ENCODE measurements at regions not wholly inside any gene's neighbourhood (a gene's known extent, or its start where the extent isn't known, plus 50 kb on each side); places are given as distances from the start of the nearest gene placed in this dataset.
"Not testable (repeated sequence)": the region's sequence is repeated elsewhere in the genome, so short reads cannot be mapped to it uniquely, and the experiment has no call there.

DNA sequence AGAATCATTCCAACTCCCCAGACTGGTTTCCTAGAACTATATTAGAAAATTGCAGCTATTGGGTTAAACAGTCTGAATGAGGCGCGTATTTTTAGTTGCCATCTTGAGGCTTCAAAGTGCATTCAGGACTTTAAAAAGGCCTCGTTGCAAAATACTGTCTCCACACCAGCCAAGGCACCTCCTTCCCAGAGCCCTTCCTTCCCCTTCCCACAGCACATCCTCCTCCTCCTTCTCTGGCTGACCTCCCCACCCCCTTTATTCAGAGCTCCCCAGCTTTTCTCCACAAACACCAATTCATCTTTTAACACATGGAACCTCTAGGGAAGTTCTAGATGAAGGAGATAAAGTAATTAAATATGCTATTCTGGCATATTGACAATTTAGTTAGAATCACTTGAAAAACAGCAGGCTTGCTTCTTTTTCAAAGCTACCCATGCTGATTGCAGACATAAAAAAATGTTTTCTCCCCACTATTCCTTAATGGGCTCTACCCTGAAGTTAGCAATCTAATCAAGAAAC is 90.3 kb downstream of the RTP5 start:
- no peak for DNase-seq

DNA sequence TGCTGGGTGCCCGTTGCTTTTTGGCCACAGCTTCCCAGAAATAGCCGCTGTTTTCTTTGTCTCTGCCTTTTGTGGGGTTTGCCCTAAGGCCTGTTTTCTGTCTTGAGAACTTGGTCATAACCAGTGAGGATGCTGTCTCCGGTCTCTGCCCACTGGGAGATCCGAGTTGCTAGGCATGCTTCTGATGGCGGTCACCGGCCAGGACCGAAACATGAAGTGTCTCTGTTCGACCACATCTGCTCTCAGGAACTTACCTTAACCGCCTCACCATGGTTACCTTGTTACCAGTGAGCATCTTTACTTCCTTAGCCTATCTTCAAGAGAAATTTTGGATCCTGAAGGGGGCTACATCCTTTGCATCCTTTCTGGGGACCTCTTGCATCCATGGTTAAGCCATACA is 91.9 kb downstream of the RTP5 start:
- DNase-seq: no peak

DNA sequence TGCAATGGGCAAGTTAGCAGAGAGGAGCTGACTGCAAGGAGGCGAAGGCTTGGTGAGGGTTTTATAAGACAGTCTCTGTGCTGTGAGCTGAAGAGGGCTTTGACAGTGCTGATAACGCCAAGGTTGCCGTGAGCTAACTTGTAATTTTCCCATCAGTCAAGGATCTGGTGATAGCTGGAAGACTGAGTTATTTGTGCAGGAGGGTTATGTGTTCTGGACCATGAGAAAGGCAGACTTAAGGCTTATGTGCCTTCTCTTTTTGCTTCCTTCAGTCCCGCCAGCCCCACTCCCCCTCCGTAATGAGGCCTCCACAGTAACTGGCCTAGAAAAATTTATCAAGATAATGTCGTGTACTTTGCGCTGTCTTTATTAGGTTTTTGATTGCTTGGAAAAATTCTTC is 94.6 kb downstream of the RTP5 start:
- DNase-seq: no peak

DNA sequence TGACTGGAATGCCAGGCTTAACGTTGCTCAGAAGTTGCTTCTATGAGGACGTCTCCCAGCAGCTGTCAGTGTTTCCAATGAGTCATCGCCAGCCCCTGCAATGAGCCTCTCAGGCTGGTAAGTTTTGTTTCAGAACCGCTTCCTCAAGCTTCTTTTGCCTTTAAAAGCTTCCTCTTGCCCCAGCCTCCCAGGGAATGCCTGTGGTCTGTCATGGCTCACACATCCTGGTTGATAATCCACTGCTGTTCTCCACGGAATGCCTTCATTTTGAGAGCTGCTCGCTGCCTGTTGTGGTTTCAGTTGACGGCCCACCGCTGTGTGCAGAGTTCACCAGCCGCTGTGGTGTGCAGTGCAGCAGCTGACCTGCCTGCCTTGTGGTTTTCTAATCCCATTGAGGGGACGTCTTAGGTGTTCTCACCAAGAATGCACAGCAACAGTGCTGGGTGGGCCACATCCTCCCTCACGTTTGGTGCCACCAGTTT is 96.4 kb downstream of the RTP5 start:
- no peak for DNase-seq

DNA sequence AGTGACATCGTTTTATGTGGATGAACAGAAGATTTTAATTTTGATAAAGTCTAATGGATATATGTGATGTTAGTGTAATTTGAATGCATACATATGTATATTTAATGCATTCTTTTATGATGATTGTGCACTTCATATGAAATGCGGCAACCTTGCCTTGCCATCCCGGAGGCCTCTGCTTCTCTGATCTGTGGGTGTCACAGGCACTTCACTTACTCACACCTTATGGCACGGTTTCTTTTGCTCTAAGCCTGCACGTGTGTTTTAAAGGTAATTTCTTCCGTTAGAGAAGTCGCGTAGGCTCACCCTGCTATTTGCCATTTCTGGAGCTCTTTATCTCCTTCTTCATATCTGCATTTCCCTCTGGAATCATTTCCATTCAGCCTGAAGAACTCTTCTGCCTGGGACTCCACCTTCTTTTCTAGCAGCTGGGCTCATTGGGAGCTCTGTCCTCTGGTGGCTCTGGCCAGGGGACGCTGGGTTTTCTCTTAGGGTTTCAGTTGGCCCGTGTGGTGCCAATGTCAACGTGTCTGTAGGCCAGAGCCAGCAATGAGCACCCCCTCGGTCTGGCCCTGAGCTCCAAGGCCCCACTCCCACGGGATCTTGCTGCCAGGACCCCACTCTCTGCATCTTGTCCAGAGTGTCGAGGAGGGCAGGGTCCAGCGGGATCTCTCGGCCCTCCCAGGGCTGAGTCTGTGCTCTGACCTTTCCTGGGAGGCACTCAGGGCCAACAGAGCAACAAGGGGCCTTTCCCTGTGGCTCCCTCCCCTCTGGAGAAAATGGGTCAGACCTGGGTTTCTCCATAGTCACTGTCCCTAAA is 97.3 kb downstream of the RTP5 start:
- no peak for DNase-seq

DNA sequence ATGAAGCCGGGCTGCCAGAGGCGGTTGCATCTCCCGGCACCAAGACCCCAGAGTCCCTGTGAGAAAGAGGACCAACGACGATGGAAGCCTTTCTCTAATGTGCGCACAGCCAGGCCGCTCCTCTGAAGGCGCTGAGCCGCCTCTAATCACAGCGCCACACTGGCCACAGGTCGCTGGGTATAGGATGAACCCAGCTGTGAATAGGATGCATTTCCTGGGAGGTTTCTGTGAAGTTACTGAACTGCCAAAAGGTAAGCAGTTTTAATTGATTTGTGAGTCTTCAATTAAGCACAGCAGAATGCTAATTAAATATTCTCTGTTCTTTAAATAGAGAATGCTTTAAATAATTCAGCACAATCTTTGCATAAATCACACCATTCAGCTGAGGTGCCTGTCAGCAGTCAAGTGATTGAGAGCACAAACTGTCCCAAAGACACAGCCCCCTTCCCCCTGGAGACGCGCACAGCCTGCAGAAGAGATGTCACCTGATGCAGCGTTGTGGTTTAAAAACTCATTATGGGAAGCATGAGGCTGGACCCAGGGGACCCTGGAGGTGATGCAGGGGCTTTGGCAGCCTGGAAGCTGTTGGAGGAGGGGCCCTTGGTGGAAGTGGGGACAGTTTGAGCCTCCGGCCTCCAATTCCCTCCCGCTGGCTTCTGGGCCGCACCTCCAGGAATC is 98.1 kb downstream of the RTP5 start:
- no peak for DNase-seq

DNA sequence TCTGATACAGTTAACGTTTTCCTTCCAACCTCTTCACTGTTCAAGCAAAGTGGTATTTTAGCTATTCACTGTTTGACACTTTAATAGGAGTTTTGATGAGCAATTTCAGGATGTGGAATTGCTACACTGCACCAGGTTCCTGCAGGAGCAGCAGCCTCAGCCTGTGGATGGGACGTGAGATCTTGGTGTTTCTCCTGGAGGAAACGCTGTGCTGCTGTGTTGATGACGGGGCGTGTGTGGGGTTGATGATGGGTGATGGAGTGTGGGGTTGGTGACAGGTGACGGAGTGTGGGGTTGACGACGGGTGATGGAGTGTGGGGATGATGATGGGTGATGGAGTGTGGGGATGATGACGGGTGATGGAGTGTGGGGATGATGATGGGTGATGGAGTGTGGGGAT is 98.9 kb downstream of the RTP5 start:
- DNase-seq: no peak

DNA sequence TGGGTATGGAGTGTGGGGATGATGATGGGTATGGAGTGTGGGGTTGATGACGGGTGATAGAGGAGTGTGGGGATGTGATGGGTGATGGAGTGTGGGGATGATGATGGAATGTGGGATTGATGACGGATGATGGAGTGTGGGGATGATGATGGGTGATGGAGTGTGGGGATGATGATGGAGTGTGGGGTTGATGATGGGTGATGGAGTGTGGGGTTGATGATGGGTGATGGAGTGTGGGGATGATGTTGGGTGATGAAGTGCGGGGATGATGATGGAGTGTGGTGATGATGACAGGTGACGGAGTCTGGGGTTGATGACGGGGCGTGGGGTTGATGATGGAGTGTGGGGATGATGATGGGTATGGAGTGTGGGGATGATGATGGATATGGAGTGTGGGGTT is 99.7 kb downstream of the RTP5 start:
- DNase-seq: not testable (repeated sequence)

DNA sequence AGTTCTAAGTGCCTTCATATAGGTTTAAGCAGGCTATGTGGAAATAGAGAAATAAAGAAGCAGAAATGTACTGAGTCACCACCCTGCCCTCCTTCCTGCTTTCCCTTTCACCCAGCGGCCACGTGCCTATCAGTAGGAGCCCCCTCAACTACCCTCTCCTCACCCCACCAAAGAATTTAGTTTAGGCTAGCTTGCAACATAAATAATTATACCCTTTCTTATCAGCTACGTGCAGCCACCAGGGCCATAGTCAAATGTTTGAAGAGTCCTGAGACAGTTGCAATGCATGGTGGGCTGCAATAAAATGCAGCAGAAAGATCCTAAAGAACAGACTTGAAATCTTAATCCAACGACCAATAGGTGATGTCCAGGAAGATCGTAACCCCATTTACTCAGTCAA is 101.2 kb downstream of the RTP5 start:
- no peak for DNase-seq

DNA sequence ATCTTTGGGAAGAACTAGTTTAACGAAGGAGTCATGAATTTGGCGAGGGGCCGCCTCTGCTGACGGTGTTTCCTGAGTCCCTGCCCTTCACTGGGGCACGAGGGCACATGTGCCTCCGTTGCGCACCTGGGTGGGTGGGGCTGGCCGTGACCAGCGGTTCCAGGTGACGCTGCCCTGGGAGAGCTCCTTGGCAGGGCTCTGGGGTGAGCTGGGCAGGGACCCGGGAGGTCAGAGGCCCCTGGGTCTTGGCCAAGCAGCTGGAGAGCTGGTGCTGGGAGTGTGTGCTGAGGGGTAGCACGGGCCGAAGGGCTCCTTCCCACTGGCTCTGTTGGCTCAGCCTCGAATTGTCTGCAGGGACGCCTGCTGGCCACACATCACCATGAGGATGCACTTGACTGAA is 104.6 kb downstream of the RTP5 start:
- no peak for DNase-seq

DNA sequence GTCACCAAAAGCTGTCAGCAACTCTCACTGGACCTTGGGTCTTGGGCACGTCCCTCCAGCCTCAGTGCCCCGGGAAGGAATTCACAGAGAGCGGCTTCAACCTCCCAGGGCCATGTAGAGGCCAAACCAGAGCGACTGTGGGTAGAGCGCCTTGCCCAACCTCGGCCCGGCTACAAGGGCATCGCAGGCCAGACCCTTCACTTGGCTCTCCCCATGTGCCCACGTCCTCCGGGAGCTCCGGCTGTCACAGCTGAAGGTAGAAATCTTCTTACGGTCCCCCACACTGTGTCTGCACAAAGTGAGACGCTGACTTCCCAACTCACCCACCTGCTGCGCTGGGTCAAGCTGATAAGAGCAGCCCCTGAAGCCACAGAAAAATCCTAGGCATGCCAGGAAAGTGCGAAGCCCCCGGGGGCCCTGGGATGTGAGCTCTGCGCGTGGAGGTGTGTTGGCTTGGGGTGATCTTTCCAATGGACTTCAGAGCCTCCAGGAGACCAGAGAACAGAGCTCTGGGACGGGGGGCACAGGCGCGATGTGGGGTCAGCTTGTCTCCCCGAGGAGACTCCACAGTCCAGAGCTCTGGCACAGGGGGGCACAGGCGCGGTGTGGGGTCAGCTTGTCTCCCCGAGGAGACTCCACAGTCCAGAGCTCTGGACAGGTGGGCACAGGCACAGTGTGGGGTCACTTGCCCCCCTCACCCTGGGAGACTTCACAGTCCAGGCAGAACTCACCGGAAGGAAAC is 105.5 kb downstream of the RTP5 start:
- no peak for DNase-seq

DNA sequence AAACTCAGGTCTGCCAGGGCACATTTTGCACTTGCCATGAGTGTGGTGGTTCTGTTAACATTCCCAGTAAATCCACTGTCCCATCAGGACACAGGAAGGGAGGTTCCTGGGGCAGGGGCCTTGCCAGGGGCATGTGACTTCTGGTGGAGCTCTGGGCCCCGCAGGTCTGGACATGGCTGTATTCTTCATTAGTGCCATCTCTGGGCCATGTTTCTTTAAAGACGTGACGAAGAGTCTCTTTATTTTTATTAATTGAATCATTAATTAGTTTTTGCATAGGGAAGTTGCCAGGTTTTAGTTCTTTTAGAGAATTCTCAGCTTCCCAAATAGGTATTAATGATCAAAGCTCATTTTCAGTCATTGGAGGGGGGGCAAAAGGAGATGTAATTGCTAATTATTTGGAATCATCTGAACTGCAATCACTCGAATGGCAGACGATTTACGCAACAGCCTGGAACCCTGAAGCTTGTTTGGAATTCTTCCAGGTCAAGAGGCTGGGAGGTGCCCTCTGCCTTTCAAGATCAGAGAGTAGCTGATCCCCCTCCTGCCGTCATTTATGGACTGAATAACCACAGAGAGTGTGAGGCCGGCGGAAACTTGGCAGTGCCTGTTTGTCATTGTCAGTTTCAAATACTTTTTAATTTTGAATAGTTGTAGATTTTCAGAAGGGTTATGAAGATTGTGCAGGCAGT is 106.2 kb downstream of the RTP5 start:
- DNase-seq: no peak

DNA sequence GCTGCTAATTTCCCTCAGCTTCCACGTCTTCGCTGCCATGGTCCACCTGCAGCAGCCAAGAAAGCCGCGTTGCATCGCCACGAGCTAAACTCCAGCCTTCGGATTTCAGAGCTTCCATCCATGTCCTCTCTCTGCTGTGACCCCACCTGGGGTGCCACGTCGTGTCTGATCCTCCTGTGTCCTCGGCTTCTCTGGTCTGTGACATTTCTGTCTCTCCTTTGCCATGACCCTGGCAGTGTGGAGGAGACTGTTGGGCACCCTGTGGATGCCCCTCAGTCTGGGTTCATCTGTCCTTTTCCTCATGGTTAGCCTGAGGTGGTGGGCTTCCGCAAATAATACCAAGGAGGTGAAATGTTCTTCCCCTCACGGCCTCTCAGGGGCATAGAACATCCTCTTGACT is 106.8 kb downstream of the RTP5 start:
- DNase-seq: no peak

DNA sequence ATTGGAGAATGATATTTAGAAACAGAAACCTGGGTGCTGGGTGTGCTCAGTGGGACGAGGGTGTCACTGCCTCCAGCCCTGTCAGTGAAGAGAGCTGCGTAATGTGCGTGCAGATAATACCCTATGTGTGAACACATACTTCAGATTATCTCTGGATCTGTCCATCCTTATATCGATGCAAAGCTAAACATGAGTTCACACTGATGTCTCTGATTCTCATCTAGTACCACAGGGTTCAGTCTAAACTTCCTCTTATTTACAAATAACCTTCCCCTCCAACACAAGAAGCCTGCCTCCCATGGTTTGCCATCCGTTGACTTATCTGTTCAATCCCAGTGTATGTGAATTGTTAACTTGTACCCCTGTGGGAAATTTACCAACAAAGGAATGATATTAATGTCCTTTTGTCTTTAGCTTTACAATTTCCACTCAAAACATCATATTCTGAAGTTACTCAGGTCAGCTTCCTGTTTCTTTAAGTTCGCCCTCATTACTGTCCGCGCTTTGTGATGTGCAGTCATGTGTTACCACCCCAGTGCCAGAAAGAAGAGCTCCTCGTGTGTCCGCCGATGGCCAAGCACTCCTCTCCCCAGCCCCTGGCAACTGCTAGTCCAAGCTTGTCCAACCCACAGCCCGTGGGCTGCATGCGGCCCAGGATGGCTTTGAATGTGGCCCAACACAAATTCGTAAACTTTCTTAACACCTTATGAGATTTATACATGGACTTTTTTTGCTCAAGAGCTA is 108.2 kb downstream of the RTP5 start:
- no peak for DNase-seq

DNA sequence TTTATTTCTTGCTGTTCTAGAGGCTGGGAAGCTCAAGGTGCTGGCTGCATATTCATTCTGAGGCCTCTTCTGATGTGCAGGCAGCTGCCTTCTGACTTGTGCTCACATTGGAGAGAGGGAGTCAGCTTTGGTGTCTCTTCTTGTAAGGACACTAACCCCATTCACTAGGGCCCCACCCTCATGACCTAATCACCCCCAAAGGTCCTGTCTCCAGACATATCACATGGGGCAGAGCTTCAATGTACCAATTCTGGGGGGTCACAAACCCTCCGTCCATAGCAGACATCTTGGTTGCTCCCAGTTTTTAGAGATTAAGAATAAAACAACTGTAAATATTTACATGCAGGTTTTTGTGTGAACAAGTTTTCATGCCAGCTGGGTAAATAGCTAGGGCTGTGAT is 109.1 kb downstream of the RTP5 start:
- no peak for DNase-seq

DNA sequence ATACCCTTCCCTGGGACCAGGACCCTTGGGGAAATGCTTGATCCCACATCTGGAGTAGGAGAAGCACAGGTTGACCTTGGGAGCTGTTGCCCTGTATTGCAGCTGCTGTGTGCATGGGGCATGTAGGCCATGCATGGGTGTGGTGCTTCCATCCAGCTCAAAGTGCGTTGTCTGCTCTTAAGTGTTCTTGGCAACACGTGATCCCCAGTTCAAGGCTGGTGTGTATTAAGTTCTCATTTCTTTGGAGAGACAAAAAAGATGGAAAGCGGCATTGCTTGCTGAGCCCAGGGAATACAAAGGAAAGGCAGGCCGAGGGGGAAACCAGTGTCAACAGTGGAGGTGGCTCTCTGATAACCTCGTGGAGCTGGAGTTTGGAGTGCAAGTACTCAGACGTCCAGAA is 110.7 kb downstream of the RTP5 start:
- DNase-seq: no peak

DNA sequence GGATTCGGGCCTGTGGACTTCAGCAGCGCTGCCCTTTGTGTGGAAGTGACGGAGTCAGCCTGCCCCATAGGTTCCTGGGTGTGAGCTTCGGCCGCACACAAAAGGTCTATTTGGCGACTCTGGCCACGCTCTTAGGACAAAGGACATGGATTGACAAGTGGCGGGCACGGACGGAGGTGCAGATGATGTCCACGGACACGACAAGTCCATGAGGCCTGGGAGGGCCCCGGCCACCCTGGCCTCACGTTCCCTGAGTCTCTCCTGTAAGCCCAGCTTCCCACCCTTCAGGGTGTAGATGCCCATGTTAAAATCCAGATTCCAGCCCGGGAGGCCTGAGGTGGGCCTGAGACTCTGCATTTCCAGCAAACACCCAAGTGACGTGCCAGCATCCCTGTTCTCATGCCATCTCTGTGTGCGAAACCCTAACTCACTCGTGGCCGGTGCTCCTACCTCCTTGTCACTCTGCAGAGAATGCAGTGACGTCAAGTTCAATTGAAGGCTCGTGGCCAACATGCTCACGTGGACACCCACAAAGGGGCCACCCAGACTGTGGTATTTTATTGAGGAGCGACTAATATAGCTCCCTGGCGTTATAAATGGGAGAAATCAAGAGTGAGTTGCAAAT is 111.7 kb downstream of the RTP5 start:
- DNase-seq: no peak

DNA sequence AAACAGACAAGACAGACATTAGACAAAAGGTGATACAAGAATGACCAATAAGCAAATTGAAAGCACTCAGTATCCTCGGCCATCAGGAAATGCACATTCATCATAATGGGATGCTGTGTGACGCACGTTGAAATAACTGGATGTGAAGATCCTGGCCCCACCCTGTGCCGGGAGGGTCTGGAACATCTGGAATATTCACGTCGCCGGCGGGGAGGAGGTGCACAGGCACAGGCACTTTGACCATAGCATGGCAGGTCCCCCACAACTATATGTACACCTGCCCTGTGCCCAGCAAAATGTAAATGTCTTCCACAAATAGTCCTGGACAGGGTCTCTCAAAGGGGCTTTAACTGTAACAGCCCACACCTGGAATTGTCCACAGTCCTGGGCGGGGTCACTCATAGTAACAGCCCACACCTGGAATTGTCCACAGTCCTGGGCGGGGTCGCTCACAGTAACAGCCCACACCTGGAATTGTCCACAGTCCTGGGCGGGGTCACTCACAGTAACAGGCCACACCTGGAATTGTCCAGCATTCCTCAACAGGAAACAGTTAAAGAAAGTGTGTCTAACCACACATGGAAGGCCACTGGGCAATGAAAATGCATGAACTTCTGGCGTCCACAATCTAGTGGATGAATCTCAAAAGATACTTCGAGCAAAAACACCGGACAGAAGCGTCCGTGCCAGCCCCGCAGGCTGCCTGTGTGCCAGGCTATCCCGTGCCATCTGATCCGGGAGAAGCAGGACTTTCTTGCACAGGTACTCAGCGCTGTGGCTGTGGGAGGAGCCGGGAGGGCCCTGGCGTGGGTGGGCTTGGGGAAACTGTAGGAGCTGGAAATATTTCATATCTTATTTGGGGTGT is 113.4 kb downstream of the RTP5 start:
- no peak for DNase-seq

DNA sequence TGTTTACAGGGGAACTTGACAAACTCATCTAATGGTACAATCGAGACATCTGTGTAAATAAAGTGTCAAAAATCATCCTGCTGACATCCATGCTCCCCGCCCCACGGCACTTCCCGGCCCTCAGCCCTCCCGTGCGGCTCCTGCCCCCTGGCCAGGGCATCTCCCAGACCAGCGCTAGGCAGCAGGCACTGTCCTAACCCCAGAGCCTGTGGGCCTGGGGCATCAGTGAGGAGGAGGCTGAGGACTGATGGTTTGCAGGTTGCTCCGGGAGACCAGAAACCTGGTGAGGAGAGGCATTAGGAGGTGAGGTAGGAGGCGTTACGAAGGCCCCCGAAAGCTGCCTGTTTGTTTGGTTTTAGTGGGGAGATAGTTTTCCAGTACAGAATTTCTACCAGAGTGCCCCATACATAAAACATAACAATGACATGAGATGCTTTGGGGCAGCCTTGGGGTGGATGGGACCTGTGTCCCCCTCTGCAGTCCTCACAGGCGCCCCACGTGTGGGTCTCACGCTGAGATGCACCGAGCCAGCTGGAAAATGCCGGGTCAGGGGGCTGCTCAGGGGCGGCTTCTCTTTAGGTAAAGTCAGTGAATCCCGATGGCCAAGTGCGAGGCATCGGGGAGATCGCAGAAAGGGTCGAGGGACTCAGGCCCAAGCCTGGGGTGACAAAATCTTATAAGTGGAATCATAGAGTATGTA is 114.2 kb downstream of the RTP5 start:
- no peak for DNase-seq

DNA sequence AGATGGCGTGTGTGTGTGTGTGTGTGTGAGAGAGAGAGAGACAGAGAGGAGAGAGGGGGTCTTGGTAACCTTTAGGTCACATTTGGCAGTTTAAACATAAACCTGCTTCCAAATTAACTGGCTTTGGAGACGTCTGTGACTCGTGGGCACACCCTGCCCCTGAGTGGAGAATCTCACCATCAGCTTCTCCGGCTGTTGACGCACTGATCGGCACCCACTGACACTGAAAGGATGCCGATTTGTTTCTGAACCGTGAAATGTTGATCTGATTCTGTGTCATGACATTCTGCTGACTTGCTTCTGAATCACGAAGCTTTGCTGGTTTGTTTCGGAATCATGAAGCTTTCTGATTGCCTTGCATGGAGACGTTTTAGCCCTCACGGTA is 114.7 kb downstream of the RTP5 start:
- DNase-seq: no peak
